VCaP (cell line): ENCODE measurements at regions not wholly inside any gene's neighbourhood (a gene's known extent, or its start where the extent isn't known, plus 50 kb on each side); places are given as distances from the start of the nearest gene placed in this dataset.

Experiments used
- H3K27ac ChIP-seq: fragments of 450-650 bp; 2 replicates; pipeline ENCODE4 v1.5.1; 2017
- CTCF ChIP-seq: fragments of 450-650 bp; conservative IDR thresholded peaks from 2 replicates; pipeline ENCODE4 v1.5.1; 2017; ENCODE audit warnings: mild to moderate bottlenecking, moderate library complexity

- no peak overlapping the region for H3K27ac ChIP-seq
- no peak for TF ChIP-seq CTCF
Observed at GRCh38 chr18:75785206-75785605, 357.7 kb upstream of the SMIM21 start.

GRCh38 chr18:75784390-75784789 lies 356.9 kb upstream of the SMIM21 start:
- TF ChIP-seq CTCF, result no peak
- H3K27ac ChIP-seq, result no peak overlapping the region

- no peak overlapping the region for H3K27ac ChIP-seq
- TF ChIP-seq CTCF, result no peak
Observed at GRCh38 chr18:75783566-75784281, 356.2 kb upstream of the SMIM21 start.

GRCh38 chr18:75782826-75783225 lies 355.3 kb upstream of the SMIM21 start:
- no peak for TF ChIP-seq CTCF
- no peak overlapping the region for H3K27ac ChIP-seq

- no peak overlapping the region for H3K27ac ChIP-seq
- no peak for TF ChIP-seq CTCF
Observed at GRCh38 chr18:75782204-75782603, 354.7 kb upstream of the SMIM21 start.

- no peak overlapping the region for H3K27ac ChIP-seq
- TF ChIP-seq CTCF, result no peak
Observed at GRCh38 chr18:75779910-75780309, 352.4 kb upstream of the SMIM21 start.

GRCh38 chr18:75779450-75779849 lies 351.9 kb upstream of the SMIM21 start:
- no peak overlapping the region for H3K27ac ChIP-seq
- TF ChIP-seq CTCF, result no peak
